ENCODE measurements at regions not wholly inside any gene's neighbourhood (a gene's known extent, or its start where the extent isn't known, plus 50 kb on each side); places are given as distances from the start of the nearest gene placed in this dataset.
A peak's percentile ranks its signal among the peaks of the same experiment; 100 is the strongest.

DNA sequence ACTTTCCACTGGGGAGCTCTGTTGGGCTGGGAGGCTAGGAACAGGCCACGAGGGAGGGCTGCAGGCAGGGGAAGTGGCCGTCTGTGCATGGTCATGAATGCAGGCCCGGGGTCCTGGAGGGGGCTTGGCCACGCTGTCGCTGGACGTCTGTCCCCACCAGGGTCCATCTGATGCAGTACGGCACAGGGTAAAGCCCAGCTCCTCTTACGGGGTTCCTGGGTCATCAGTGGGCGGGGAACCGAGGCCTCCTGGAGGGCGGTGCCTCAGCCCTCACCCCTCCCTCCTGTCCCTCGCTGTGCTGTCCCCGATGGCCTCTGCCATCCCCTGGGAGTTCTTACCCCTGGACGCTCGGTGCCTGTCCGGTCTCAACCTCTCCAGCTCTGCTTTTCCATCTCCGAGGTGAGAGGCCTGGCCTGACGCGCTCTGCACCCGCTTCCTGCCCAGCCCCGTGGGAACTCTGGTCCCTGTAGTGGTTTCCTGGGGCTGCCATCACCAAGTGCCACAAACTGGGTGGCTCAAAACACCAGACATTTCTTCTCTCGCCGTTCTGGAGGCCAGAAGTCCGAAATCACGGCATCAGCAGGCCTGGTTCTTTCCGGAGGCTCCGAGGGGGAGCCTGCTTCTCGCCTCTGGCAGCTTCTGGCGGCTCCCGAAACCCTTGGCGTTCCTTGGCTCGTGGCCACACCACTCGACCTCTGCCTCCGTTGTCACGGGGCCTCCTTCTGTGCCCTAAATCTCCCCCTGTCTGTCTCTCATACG is 182.8 kb downstream of the SEC14L1 start:
- Histone ChIP-seq H3K79me2 (ENCODE audit: insufficient read depth, low read length) (peaks cover 71% of the 10 kb centered on the region), H3K4me2 (ENCODE audit: insufficient read depth, low read length) (peak overlapping the region; percentile 90), H3K9me3 (ENCODE audit: low read depth, low read length) (no peaks in the 10 kb centered on the region), H3K27me3 (ENCODE audit: insufficient read depth, low read length) (no peaks in the 10 kb centered on the region), H2AFZ (ENCODE audit: low read length) (no peak overlapping the region), H3K4me1 (ENCODE audit: insufficient read depth, low read length) (peaks cover 55% of the 10 kb centered on the region), H3K36me3 (ENCODE audit: insufficient read depth, low read length) (peaks cover 22% of the 10 kb centered on the region), H4K20me1 (ENCODE audit: insufficient read depth, low read length) (peaks cover 36% of the 10 kb centered on the region), H3K4me3 (ENCODE audit: insufficient read depth, low read length) (peak overlapping the region; percentile 86), H3K27ac (ENCODE audit: low read depth, low read length) (peak overlapping the region; percentile 99)
- peak; percentile 83 for DNase-seq (ENCODE audit: insufficient read length, low spot score, missing footprints)
- TF ChIP-seq, protein P1, sequence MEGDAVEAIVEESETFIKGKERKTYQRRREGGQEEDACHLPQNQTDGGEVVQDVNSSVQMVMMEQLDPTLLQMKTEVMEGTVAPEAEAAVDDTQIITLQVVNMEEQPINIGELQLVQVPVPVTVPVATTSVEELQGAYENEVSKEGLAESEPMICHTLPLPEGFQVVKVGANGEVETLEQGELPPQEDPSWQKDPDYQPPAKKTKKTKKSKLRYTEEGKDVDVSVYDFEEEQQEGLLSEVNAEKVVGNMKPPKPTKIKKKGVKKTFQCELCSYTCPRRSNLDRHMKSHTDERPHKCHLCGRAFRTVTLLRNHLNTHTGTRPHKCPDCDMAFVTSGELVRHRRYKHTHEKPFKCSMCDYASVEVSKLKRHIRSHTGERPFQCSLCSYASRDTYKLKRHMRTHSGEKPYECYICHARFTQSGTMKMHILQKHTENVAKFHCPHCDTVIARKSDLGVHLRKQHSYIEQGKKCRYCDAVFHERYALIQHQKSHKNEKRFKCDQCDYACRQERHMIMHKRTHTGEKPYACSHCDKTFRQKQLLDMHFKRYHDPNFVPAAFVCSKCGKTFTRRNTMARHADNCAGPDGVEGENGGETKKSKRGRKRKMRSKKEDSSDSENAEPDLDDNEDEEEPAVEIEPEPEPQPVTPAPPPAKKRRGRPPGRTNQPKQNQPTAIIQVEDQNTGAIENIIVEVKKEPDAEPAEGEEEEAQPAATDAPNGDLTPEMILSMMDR (IDR thresholded peaks at IDR 0.05; ENCODE audit: extremely low read depth, low read depth, low read length) = no peak

DNA sequence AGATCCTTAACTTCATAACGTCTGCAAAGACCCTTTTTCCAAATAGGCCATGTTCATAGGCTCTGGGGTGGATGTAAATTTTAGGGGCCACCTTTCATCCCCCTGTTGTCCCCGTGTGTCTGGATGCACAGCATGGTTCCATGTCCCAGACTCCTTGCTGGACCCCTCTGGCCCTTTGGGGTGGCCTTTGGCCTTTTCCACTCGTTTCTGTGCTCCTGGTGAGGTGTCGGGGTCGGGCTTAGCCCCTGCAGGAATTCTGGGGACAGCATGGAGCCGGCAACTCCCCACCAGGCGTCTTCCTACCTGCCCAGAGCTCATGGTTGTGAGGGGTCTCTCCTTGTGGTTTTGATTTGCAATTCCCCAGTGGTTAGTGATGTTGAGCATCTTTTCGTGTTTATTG is 183.5 kb downstream of the SEC14L1 start:
- DNase-seq (ENCODE audit: insufficient read length, low spot score, missing footprints) = no peak
- H3K4me2 ChIP-seq (ENCODE audit: insufficient read depth, low read length) = peak overlapping the region; percentile 90
- H3K4me3 ChIP-seq (ENCODE audit: insufficient read depth, low read length) = peak overlapping the region; percentile 86
- H4K20me1 ChIP-seq (ENCODE audit: insufficient read depth, low read length) = peaks cover 42% of the 10 kb centered on the region
- H3K79me2 ChIP-seq (ENCODE audit: insufficient read depth, low read length) = peaks cover 76% of the 10 kb centered on the region
- no peaks in the 10 kb centered on the region for H3K9me3 ChIP-seq (ENCODE audit: low read depth, low read length)
- H3K27me3 ChIP-seq (ENCODE audit: insufficient read depth, low read length) = no peaks in the 10 kb centered on the region
- TF ChIP-seq, protein P1 (IDR thresholded peaks at IDR 0.05; ENCODE audit: extremely low read depth, low read depth, low read length) = no peak
- peaks cover 49% of the 10 kb centered on the region for H3K4me1 ChIP-seq (ENCODE audit: insufficient read depth, low read length)
- no peak overlapping the region for H2AFZ ChIP-seq (ENCODE audit: low read length)
- peaks cover 22% of the 10 kb centered on the region for H3K36me3 ChIP-seq (ENCODE audit: insufficient read depth, low read length)
- peak overlapping the region; percentile 99 for H3K27ac ChIP-seq (ENCODE audit: low read depth, low read length)

DNA sequence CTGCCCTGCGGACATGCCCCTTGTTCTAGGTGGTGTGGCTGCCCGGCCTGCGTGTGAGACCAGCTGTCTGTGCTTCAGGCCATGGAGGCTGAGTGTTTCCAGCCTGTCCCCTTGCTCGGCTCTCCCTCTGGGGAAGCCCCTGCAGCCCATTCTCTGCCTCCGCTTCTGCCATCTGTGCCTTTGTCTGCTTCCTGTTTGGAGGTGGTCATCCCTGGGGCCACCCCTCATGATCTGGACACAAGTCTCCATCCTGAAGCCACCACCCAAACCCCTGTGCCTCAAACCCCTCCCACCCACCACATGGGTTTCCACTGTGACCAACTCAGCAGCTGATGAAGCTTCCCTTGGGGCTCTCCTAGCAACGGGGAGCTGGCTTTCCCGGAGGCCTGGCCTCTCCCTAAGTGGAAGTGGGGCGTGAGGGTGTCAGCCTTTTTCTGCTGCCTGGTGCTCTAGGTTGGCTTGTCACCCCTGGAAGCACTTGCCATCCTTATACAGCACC is 184.9 kb downstream of the SEC14L1 start:
- Histone ChIP-seq H4K20me1 (ENCODE audit: insufficient read depth, low read length) (peaks cover 56% of the 10 kb centered on the region), H3K27me3 (ENCODE audit: insufficient read depth, low read length) (no peaks in the 10 kb centered on the region), H3K79me2 (ENCODE audit: insufficient read depth, low read length) (peaks cover 85% of the 10 kb centered on the region), H3K4me3 (ENCODE audit: insufficient read depth, low read length) (peak overlapping the region; percentile 42), H3K9me3 (ENCODE audit: low read depth, low read length) (no peaks in the 10 kb centered on the region), H3K4me1 (ENCODE audit: insufficient read depth, low read length) (peaks cover 45% of the 10 kb centered on the region), H2AFZ (ENCODE audit: low read length) (no peak overlapping the region), H3K36me3 (ENCODE audit: insufficient read depth, low read length) (peaks cover 25% of the 10 kb centered on the region), H3K27ac (ENCODE audit: low read depth, low read length) (peak overlapping the region; percentile 99), H3K4me2 (ENCODE audit: insufficient read depth, low read length) (peak overlapping the region; percentile 68)
- TF ChIP-seq, protein P1 (IDR thresholded peaks at IDR 0.05; ENCODE audit: extremely low read depth, low read depth, low read length) = no peak
- peak; percentile 83 for DNase-seq (ENCODE audit: insufficient read length, low spot score, missing footprints)

DNA sequence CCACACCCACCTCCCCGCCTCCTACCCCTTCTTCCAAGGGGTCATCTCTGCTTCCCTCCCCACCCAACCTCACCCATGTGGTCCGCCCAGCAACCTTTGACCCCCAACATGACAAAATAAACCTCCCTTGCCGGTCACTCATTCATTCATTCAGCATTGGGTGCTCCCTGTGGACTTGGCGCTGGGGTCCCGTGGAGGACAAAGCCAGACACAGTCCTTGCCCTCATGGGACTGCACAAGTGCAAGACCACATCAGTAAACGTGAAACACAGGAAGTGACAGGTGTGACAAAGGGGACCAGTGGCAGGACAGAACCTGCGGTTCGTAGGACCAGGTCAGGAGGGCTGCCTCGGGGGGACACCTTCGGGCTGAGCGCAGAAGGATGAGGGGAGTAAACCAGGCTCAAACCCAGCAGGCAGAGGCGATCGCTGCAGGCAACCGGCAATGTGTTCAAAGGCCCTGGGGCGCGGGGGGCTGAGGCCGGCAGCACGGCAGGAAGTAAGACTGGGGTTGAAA is 185.4 kb downstream of the SEC14L1 start:
- Histone ChIP-seq H3K27ac (ENCODE audit: low read depth, low read length) (peak overlapping the region; percentile 99), H2AFZ (ENCODE audit: low read length) (no peak overlapping the region), H3K4me3 (ENCODE audit: insufficient read depth, low read length) (no peak overlapping the region), H3K36me3 (ENCODE audit: insufficient read depth, low read length) (peaks cover 25% of the 10 kb centered on the region), H3K27me3 (ENCODE audit: insufficient read depth, low read length) (no peaks in the 10 kb centered on the region), H3K79me2 (ENCODE audit: insufficient read depth, low read length) (peaks cover 85% of the 10 kb centered on the region), H3K9me3 (ENCODE audit: low read depth, low read length) (no peaks in the 10 kb centered on the region), H3K4me2 (ENCODE audit: insufficient read depth, low read length) (peak overlapping the region; percentile 68), H3K4me1 (ENCODE audit: insufficient read depth, low read length) (peaks cover 44% of the 10 kb centered on the region), H4K20me1 (ENCODE audit: insufficient read depth, low read length) (peaks cover 61% of the 10 kb centered on the region)
- DNase-seq (ENCODE audit: insufficient read length, low spot score, missing footprints) = peak; percentile 63
- TF ChIP-seq, protein P1 (IDR thresholded peaks at IDR 0.05; ENCODE audit: extremely low read depth, low read depth, low read length) = no peak
